HepG2 (cell line): ENCODE measurements at regions not wholly inside any gene's neighbourhood (a gene's known extent, or its start where the extent isn't known, plus 50 kb on each side); places are given as distances from the start of the nearest gene placed in this dataset.

ENCODE experiments used
- ATAC-seq: fragments of 200-7000 bp; cut with Tn5 transposase; 3 replicates; pipeline ENCODE4 v1.9.1; 2020; ENCODE audit warnings: mild to moderate bottlenecking, moderate library complexity
- BruUV-seq: library from RNA; stranded (reverse); fragments of 400-500 nt; replicated peaks from 2 replicates; lab custom pipeline; 2021; lab: Mats Ljungman, UMichigan
- CTCF ChIA-PET: fragments of 300-600 bp; formaldehyde crosslinking; extraction: SDS; loops from one replicate; lab custom pipeline; 2021; ENCODE audit warnings: low total read pairs, inconsistent platforms, low intra/inter-chr PET ratio; lab: Yijun Ruan, JAX
- POLR2A ChIA-PET: fragments of 350-600 bp; sonication (Branson Sonifier 250); formaldehyde crosslinking; loops from one replicate; lab custom pipeline; 2020; ENCODE audit warnings: antibody characterized with exemption, inconsistent platforms; lab: Yijun Ruan, JAX
- DNase-seq: peaks from one replicate; pipeline ENCODE4 v3.0.0-alpha.2; 2015; ENCODE audit warnings: low spot score
- FAIRE-seq: peaks from 3 replicates; lab custom pipeline; 2011; peaks lifted over from hg19 to GRCh38; lab: Jason Lieb, UNC
- H2AFZ ChIP-seq: one replicate; pipeline ENCODE4 v1.6.1; 2011; ENCODE audit warnings: low read length, inconsistent platforms
- H3K27ac ChIP-seq: fragments of 300-600 bp; 3 replicates; pipeline ENCODE4 v1.8.0; 2011; ENCODE audit warnings: mixed run types, mild to moderate bottlenecking, mixed read lengths, low read length, inconsistent platforms; ENCODE audit not compliant: insufficient read depth; ENCODE audit errors: extremely low read length
- H3K27me3 ChIP-seq, 2 experiments: fragments of 200-600 bp in 1 of 2; 2 replicates in 1 of 2; 3 replicates in 1 of 2; pipeline versions ENCODE4 v1.6.0 to v1.8.0; 2011; ENCODE audit warnings: low read length in 2 of 2, mild to moderate bottlenecking in 2 of 2, moderate library complexity in 2 of 2, inconsistent platforms in 1 of 2; ENCODE audit not compliant: insufficient read depth in 2 of 2, control insufficient read depth in 1 of 2
- H3K36me3 ChIP-seq, 2 experiments: fragments of 200-600 bp in 1 of 2; replicated peaks in 1 of 2; 2 replicates in 1 of 2; 3 replicates in 1 of 2; pipeline versions ENCODE4 v1.5.1 to v1.8.0; 2011; ENCODE audit warnings: low read length in 2 of 2, inconsistent platforms in 1 of 2; ENCODE audit not compliant: insufficient read depth in 2 of 2, control insufficient read depth in 1 of 2
- H3K4me1 ChIP-seq: 2 replicates; pipeline ENCODE4 v1.5.1; 2012; ENCODE audit warnings: low read length, inconsistent platforms; ENCODE audit not compliant: insufficient read depth
- H3K4me2 ChIP-seq: 2 replicates; pipeline ENCODE4 v1.6.0; 2011; ENCODE audit warnings: low read depth, low read length, inconsistent platforms
- H3K4me3 ChIP-seq, 3 experiments: fragments of 200-600 bp in 1 of 3; sonication (generic), shearing (Covaris generic) in 1 of 3; replicated peaks in 1 of 3; 2 replicates each; pipeline ENCODE4 v1.5.1; 2011 to 2016; ENCODE audit warnings: low read length in 3 of 3, inconsistent platforms in 2 of 3, low read depth in 2 of 3, mild to moderate bottlenecking in 2 of 3, control low read depth in 1 of 3, mixed read lengths in 1 of 3; ENCODE audit not compliant: insufficient read depth in 1 of 3
- H3K79me2 ChIP-seq: one replicate; pipeline ENCODE4 v1.6.1; 2011; ENCODE audit warnings: low read length, inconsistent platforms; ENCODE audit not compliant: insufficient read depth
- H3K9ac ChIP-seq: 2 replicates; pipeline ENCODE4 v1.6.0; 2011; ENCODE audit warnings: mild to moderate bottlenecking, low read depth, low read length, inconsistent platforms; ENCODE audit not compliant: insufficient read depth
- H3K9me3 ChIP-seq: 2 replicates; pipeline ENCODE4 v1.5.1; 2012; ENCODE audit warnings: mild to moderate bottlenecking, low read length
- H4K20me1 ChIP-seq: 2 replicates; pipeline ENCODE4 v1.6.0; 2011; ENCODE audit warnings: inconsistent platforms, mild to moderate bottlenecking, low read length, moderate library complexity; ENCODE audit not compliant: insufficient read depth
- HIVEP1 ChIP-seq: sonication (generic); formaldehyde crosslinking; IDR thresholded peaks from 2 replicates; pipeline ENCODE4 v1.4.0; 2020; ENCODE audit warnings: mild to moderate bottlenecking, missing genetic modification reagents
- HNRNPLL ChIP-seq: fragments of 200-400 bp; formaldehyde crosslinking; IDR thresholded peaks from 2 replicates; pipeline ENCODE4 v1.6.1; 2017; ENCODE audit warnings: mild to moderate bottlenecking, low read depth, low read length; ENCODE audit not compliant: poor library complexity, severe bottlenecking
- NFE2 ChIP-seq: sonication (generic); formaldehyde crosslinking; IDR thresholded peaks from 2 replicates; pipeline ENCODE4 v1.4.0; 2020; ENCODE audit warnings: missing genetic modification reagents
- ZNF703 ChIP-seq: sonication (generic); formaldehyde crosslinking; IDR thresholded peaks from 2 replicates; pipeline ENCODE4 v1.5.1; 2020; ENCODE audit warnings: missing genetic modification reagents, mild to moderate bottlenecking, moderate library complexity, borderline replicate concordance
- ZNF782 ChIP-seq: sonication (generic); formaldehyde crosslinking; IDR thresholded peaks from 2 replicates; pipeline ENCODE4 v1.4.0; 2020; ENCODE audit warnings: missing genetic modification reagents, mild to moderate bottlenecking, borderline replicate concordance
- WGBS: methylation state at CpG from one replicate; pipeline ENCODE4 v1.1.6; 2017; ENCODE audit warnings: low lambda C conversion rate; 5-methylcytosine and 5-hydroxymethylcytosine counted together
- in situ Hi-C: cut with HindIII; loops from 2 replicates; pipeline ENCODE4 v1.10.0; 2017; ENCODE audit warnings: low pct_unique_long_range_greater_than_20kb; ENCODE audit not compliant: extremely low pct_ligation_motif_present
- intact Hi-C: fragments of 100-400 bp; cut with micrococcal nuclease; formaldehyde crosslinking; loops from one replicate; pipeline ENCODE4 v1.10.0; 2022; ENCODE audit not compliant: unreplicated experiment
- TF ChIP-seq, protein P1 (sequence below): sonication (generic); formaldehyde crosslinking; IDR thresholded peaks from 2 replicates; pipeline ENCODE4 v1.5.0; 2020; ENCODE audit warnings: mild to moderate bottlenecking, missing genetic modification reagents
- TF ChIP-seq, protein P2 (sequence below), 2 experiments: sonication (generic) in 1 of 2; formaldehyde crosslinking in 1 of 2; IDR thresholded peaks; 2 replicates each; pipeline versions ENCODE4 v1.4.0 to v1.6.1; 2018 to 2020; ENCODE audit warnings: missing genetic modification reagents in 2 of 2, borderline replicate concordance in 1 of 2, low read depth in 1 of 2, mild to moderate bottlenecking in 1 of 2, missing biosample characterization in 1 of 2
- TF ChIP-seq, protein P3 (sequence below): sonication (generic); formaldehyde crosslinking; IDR thresholded peaks from 2 replicates; pipeline ENCODE4 v1.4.0; 2020; ENCODE audit warnings: mild to moderate bottlenecking, missing genetic modification reagents
- TF ChIP-seq, protein P4 (sequence below): fragments of 450-650 bp; IDR thresholded peaks from 2 replicates; pipeline ENCODE4 v1.6.1; 2017

DNA sequence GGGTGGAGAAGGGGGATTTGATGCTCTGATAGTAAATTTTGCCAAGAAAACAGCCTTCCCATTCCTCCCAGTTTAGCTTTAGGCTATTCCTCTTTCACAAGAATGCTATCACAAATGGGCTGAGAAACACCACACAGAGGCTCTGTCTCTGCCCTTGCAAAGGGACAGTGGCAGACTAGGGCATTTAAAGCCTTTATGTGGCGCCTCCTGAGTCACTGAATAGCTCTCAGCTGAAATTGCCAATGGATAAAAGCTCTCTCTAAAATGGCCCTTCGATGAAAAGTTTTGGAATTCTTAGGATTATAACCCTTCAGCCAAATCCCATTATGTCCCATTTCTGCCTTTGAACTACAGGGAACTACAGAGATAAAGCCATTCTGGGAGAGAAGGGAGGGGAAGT, 1000.4 kb downstream of the ADGRL2 start:
- ATAC-seq (no peak), DNase-seq (no peak), FAIRE-seq (no peak)
- POLR2A ChIA-PET: no interaction called here
- intact Hi-C loops (no loop called here), in situ Hi-C loops (no loop called here)
- no peaks in the 10 kb centered on the region for H3K4me1 ChIP-seq
- H3K79me2 ChIP-seq: no peaks in the 10 kb centered on the region
- whole genome bisulfite sequencing: 0% methylated on average over 2 of the region's 2 CpGs
- no peak overlapping the region for H3K27ac ChIP-seq
- no peaks in the 10 kb centered on the region for H3K36me3 ChIP-seq
- TF ChIP-seq HNRNPLL (no peak), HIVEP1 (CRISPR knock-in tag) (no peak), ZNF703 (no peak), ZNF782 (CRISPR knock-in tag) (no peak), NFE2 (CRISPR knock-in tag) (no peak)
- TF ChIP-seq, protein P1, sequence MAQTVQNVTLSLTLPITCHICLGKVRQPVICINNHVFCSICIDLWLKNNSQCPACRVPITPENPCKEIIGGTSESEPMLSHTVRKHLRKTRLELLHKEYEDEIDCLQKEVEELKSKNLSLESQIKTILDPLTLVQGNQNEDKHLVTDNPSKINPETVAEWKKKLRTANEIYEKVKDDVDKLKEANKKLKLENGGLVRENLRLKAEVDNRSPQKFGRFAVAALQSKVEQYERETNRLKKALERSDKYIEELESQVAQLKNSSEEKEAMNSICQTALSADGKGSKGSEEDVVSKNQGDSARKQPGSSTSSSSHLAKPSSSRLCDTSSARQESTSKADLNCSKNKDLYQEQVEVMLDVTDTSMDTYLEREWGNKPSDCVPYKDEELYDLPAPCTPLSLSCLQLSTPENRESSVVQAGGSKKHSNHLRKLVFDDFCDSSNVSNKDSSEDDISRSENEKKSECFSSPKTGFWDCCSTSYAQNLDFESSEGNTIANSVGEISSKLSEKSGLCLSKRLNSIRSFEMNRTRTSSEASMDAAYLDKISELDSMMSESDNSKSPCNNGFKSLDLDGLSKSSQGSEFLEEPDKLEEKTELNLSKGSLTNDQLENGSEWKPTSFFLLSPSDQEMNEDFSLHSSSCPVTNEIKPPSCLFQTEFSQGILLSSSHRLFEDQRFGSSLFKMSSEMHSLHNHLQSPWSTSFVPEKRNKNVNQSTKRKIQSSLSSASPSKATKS (CRISPR knock-in tag): no peak
- TF ChIP-seq, protein P2, sequence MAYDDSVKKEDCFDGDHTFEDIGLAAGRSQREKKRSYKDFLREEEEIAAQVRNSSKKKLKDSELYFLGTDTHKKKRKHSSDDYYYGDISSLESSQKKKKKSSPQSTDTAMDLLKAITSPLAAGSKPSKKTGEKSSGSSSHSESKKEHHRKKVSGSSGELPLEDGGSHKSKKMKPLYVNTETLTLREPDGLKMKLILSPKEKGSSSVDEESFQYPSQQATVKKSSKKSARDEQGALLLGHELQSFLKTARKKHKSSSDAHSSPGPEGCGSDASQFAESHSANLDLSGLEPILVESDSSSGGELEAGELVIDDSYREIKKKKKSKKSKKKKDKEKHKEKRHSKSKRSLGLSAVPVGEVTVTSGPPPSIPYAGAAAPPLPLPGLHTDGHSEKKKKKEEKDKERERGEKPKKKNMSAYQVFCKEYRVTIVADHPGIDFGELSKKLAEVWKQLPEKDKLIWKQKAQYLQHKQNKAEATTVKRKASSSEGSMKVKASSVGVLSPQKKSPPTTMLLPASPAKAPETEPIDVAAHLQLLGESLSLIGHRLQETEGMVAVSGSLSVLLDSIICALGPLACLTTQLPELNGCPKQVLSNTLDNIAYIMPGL (CRISPR knock-in tag; IDR thresholded peaks at IDR 0.05; ENCODE audit: borderline replicate concordance in 1 of 2, low read depth in 1 of 2): no peak
- TF ChIP-seq, protein P3, sequence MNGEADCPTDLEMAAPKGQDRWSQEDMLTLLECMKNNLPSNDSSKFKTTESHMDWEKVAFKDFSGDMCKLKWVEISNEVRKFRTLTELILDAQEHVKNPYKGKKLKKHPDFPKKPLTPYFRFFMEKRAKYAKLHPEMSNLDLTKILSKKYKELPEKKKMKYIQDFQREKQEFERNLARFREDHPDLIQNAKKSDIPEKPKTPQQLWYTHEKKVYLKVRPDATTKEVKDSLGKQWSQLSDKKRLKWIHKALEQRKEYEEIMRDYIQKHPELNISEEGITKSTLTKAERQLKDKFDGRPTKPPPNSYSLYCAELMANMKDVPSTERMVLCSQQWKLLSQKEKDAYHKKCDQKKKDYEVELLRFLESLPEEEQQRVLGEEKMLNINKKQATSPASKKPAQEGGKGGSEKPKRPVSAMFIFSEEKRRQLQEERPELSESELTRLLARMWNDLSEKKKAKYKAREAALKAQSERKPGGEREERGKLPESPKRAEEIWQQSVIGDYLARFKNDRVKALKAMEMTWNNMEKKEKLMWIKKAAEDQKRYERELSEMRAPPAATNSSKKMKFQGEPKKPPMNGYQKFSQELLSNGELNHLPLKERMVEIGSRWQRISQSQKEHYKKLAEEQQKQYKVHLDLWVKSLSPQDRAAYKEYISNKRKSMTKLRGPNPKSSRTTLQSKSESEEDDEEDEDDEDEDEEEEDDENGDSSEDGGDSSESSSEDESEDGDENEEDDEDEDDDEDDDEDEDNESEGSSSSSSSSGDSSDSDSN: no peak
- TF ChIP-seq, protein P4, sequence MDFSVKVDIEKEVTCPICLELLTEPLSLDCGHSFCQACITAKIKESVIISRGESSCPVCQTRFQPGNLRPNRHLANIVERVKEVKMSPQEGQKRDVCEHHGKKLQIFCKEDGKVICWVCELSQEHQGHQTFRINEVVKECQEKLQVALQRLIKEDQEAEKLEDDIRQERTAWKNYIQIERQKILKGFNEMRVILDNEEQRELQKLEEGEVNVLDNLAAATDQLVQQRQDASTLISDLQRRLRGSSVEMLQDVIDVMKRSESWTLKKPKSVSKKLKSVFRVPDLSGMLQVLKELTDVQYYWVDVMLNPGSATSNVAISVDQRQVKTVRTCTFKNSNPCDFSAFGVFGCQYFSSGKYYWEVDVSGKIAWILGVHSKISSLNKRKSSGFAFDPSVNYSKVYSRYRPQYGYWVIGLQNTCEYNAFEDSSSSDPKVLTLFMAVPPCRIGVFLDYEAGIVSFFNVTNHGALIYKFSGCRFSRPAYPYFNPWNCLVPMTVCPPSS: no peak
- TF ChIP-seq, all 625 proteins: peak for 0
- no peaks in the 10 kb centered on the region for H4K20me1 ChIP-seq
- CTCF ChIA-PET: no interaction called here
- BruUV-seq: no TSS peak
- no peak overlapping the region for H3K4me3 ChIP-seq
- H3K9ac ChIP-seq: no peak overlapping the region
- no peak overlapping the region for H3K4me2 ChIP-seq
- no peaks in the 10 kb centered on the region for H3K27me3 ChIP-seq
- H3K9me3 ChIP-seq: peaks cover 85% of the 10 kb centered on the region
- H2AFZ ChIP-seq: no peak overlapping the region
